ENCODE measurements at regions not wholly inside any gene's neighbourhood (a gene's known extent, or its start where the extent isn't known, plus 50 kb on each side); places are given as distances from the start of the nearest gene placed in this dataset.

DNA sequence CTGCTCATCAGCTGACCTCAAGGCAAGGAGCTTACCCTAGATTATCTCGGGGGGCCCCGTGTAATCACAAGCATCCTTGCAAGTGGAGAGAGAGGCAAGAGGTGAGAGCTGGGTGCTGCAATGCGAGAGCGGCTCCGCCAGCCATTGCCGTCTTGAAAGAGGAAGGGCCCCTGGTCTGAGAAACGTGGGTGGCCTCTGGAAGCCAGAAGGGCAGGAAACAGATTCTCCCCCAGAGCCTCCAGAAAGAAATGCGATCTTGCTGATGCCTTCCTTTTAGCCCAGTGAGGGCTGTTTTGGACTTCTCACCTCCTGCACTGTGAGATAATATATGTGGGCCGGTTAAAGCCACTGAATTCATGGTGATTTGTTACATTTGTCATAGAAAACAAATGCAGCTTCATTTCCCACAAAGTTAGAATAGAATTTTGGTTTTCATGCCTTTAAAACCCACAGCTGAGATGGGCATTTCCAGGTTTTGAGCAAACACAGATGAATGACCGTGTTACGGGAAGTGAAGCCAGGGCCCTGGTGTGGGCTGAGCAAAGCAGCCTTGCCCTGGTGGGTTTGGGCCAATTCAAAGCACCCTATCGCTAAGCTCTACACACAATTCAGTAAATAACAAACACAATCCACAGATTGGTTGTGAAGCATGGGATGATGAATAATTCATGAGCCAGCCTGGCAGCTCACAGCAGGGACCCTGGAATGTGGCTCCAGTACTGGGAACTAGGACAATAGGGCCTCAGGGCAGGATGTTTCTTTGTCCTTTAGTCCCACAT lies 319.9 kb upstream of the HS6ST1 start:
- Mint-ChIP-seq H3K36me3 (ENCODE audit: low read depth) (no peaks in the 10 kb centered on the region), H3K9me3 (no peaks in the 10 kb centered on the region), H3K4me1 (peaks cover 35% of the 10 kb centered on the region), H3K4me3 (no peak overlapping the region), H3K27ac (peak overlapping the region; percentile 85 to 94 (median 86)), H3K27me3 (ENCODE audit: low read depth) (peaks cover 33% of the 10 kb centered on the region)
- TF ChIP-seq, protein P1, sequence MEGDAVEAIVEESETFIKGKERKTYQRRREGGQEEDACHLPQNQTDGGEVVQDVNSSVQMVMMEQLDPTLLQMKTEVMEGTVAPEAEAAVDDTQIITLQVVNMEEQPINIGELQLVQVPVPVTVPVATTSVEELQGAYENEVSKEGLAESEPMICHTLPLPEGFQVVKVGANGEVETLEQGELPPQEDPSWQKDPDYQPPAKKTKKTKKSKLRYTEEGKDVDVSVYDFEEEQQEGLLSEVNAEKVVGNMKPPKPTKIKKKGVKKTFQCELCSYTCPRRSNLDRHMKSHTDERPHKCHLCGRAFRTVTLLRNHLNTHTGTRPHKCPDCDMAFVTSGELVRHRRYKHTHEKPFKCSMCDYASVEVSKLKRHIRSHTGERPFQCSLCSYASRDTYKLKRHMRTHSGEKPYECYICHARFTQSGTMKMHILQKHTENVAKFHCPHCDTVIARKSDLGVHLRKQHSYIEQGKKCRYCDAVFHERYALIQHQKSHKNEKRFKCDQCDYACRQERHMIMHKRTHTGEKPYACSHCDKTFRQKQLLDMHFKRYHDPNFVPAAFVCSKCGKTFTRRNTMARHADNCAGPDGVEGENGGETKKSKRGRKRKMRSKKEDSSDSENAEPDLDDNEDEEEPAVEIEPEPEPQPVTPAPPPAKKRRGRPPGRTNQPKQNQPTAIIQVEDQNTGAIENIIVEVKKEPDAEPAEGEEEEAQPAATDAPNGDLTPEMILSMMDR (IDR thresholded peaks at IDR 0.05; ENCODE audit: unreplicated experiment in 3 of 3), result no peak

DNA sequence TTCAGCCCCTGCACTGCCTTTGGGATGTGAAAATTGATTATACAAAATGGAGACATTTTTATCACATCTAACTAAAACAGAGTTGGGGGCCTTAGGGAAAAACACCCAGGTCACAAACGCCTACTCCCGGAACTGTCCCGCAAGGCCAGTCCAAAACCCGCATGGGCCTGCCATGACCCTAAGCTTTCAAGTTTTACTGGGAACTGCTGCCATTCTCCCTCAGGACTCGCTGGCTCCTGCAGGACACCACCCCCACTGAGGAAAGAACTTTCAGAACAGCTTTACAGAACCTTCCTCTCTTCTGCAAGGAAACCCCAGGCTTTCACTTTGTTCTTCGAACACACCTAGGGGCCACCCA lies 320.4 kb upstream of the HS6ST1 start:
- TF ChIP-seq, protein P1 (IDR thresholded peaks at IDR 0.05; ENCODE audit: unreplicated experiment in 3 of 3), result no peak
- Mint-ChIP-seq H3K27me3 (ENCODE audit: low read depth) (peaks cover 33% of the 10 kb centered on the region), H3K9me3 (no peaks in the 10 kb centered on the region), H3K36me3 (ENCODE audit: low read depth) (no peaks in the 10 kb centered on the region), H3K27ac (peak overlapping the region; percentile 85 to 94 (median 86)), H3K4me1 (peaks cover 34% of the 10 kb centered on the region), H3K4me3 (no peak overlapping the region)

DNA sequence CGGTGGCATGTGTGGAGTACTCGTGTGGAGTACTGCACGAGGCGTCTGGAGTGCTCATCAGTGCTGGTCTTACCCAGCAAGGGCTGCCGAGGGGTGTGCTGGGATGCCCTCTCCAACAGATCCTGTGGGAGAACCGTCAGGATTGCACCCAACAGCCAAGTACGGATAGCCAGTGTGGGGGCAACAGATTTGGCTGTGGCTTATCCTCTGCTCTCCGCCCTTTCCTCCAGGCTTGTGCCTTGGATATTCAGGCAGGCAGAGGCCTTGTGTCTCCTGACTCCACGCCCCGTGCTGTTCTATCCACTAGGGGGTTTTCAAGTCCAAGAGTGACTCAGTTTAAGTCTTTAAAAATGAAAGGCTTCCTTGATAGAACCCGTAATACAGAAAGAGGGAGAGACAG lies 321.0 kb upstream of the HS6ST1 start:
- peak overlapping the region; percentile 85 to 94 (median 86) for H3K27ac Mint-ChIP-seq
- H3K9me3 Mint-ChIP-seq, result no peaks in the 10 kb centered on the region
- TF ChIP-seq, protein P1 (IDR thresholded peaks at IDR 0.05; ENCODE audit: unreplicated experiment in 3 of 3), result no peak
- H3K4me1 Mint-ChIP-seq, result peaks cover 34% of the 10 kb centered on the region
- no peak overlapping the region for H3K4me3 Mint-ChIP-seq
- no peaks in the 10 kb centered on the region for H3K36me3 Mint-ChIP-seq (ENCODE audit: low read depth)
- H3K27me3 Mint-ChIP-seq (ENCODE audit: low read depth), result peaks cover 33% of the 10 kb centered on the region

DNA sequence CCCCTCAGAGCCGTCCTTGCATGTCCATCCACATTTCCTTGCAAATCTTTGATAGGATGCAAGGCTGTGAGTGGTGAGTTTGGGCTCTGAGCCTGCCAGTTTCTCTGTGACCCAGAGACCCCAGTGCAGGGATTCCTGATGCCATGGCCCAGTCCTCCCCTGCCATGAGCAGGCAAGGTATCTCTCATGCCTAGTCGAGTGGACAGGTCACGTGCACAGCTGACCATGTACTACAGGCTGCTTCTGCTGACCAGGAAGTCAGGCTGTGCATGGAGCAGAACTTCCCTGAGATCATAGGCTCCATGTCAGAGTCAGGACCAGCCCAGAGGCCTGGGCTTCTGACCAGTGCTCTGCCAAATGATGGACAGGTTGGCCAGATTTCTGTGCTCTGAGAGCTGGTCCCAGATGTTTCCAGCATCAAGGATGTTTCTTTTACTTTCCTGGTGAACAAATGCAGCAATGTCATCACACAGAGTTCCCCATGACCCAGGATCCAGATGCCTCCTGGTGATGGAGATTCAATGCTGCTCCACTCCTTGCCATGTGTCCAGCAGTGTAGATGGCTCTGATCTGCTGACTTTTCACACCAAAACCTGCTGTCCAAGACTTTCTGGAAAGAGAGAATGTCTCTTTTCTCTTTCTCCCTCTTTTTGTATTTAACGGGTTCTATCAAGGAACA lies 321.6 kb upstream of the HS6ST1 start:
- H3K4me1 Mint-ChIP-seq, result peaks cover 34% of the 10 kb centered on the region
- TF ChIP-seq, protein P1 (IDR thresholded peaks at IDR 0.05; ENCODE audit: unreplicated experiment in 3 of 3), result no peak
- no peak overlapping the region for H3K4me3 Mint-ChIP-seq
- peaks cover 33% of the 10 kb centered on the region for H3K27me3 Mint-ChIP-seq (ENCODE audit: low read depth)
- no peaks in the 10 kb centered on the region for H3K36me3 Mint-ChIP-seq (ENCODE audit: low read depth)
- no peak overlapping the region for H3K27ac Mint-ChIP-seq
- no peaks in the 10 kb centered on the region for H3K9me3 Mint-ChIP-seq

DNA sequence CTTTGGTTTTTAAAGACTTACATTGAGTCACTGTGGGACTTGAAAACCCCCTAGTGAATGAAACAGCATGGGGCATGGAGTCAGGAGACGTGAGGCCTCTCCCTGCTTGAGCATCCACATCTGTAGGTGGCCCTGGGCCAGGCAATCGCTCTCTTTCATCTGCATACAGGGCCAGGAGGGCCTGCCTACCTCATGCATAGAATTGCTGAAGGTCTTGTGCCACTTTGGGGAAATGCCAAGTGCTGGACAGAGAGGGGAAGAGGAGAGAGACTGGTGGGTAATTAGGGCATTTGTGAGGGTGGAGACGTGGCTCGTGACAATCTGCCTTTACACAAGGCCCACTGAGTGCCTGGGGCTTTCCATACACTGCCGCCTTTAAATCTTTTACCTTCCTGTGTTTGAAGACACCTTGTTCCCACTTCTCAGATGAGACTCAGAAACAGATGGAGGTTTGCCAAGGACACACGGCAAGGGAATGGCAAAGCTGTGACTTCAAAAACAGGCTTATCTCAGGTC lies 322.2 kb upstream of the HS6ST1 start:
- Mint-ChIP-seq H3K27ac (no peak overlapping the region), H3K36me3 (ENCODE audit: low read depth) (no peaks in the 10 kb centered on the region), H3K4me1 (peaks cover 34% of the 10 kb centered on the region), H3K9me3 (no peaks in the 10 kb centered on the region), H3K27me3 (ENCODE audit: low read depth) (peaks cover 35% of the 10 kb centered on the region), H3K4me3 (no peak overlapping the region)
- TF ChIP-seq, protein P1 (IDR thresholded peaks at IDR 0.05; ENCODE audit: unreplicated experiment in 3 of 3), result no peak

All from nephron (organoid).